H1 (cell line): ENCODE measurements at regions not wholly inside any gene's neighbourhood (a gene's known extent, or its start where the extent isn't known, plus 50 kb on each side); places are given as distances from the start of the nearest gene placed in this dataset.

Source experiments
- CTCF ChIA-PET: fragments of 300-600 bp; sonication (Branson Sonifier 250); formaldehyde crosslinking; loops from one replicate; lab custom pipeline; 2021; ENCODE audit not compliant: partially characterized antibody; lab: Charles Lee
- POLR2A ChIA-PET: fragments of 300-600 bp; sonication (Branson Sonifier 250); formaldehyde crosslinking; loops from one replicate; lab custom pipeline; 2021; ENCODE audit warnings: inconsistent platforms; ENCODE audit not compliant: partially characterized antibody; lab: Charles Lee
- DNase-seq, 2 experiments: peaks; one replicate each; pipeline versions ENCODE4 v3.0.0 to v3.0.0-alpha.2; 2010 to 2022; ENCODE audit warnings: low spot score in 2 of 2, low read depth in 1 of 2, mixed read lengths in 1 of 2
- FAIRE-seq: peaks from 2 replicates; lab custom pipeline; 2011; peaks lifted over from hg19 to GRCh38; lab: Jason Lieb, UNC
- H2AFZ ChIP-seq: 2 replicates; pipeline ENCODE4 v1.8.1; 2012; ENCODE audit warnings: low read length, inconsistent platforms
- H2AK5ac ChIP-seq: 2 replicates; pipeline ENCODE4 v1.6.1; 2013; ENCODE audit warnings: low read depth, low read length
- H2BK120ac ChIP-seq: replicated peaks from 2 replicates; pipeline ENCODE3; 2013; ENCODE audit warnings: low read depth, low read length, inconsistent platforms
- H2BK12ac ChIP-seq: 2 replicates; pipeline ENCODE4 v1.6.1; 2013; ENCODE audit warnings: low read depth, low read length
- H2BK15ac ChIP-seq: 2 replicates; pipeline ENCODE4 v1.6.1; 2013; ENCODE audit warnings: low read length
- H2BK20ac ChIP-seq: 2 replicates; pipeline ENCODE4 v1.6.1; 2013; ENCODE audit warnings: low read length
- H2BK5ac ChIP-seq: 2 replicates; pipeline ENCODE4 v1.6.1; 2013; ENCODE audit warnings: low read depth, low read length
- H3K14ac ChIP-seq: 2 replicates; pipeline ENCODE4 v1.6.1; 2013; ENCODE audit warnings: inconsistent platforms; ENCODE audit not compliant: insufficient read length
- H3K18ac ChIP-seq: 2 replicates; pipeline ENCODE4 v1.6.1; 2013; ENCODE audit warnings: low read length; ENCODE audit errors: extremely low read depth
- H3K23ac ChIP-seq: 2 replicates; pipeline ENCODE4 v1.6.1; 2013; ENCODE audit warnings: inconsistent platforms; ENCODE audit not compliant: insufficient read length
- H3K23me2 ChIP-seq: 2 replicates; pipeline ENCODE4 v1.6.1; 2013; ENCODE audit warnings: low read depth, low read length
- H3K27ac ChIP-seq: 2 replicates; pipeline ENCODE4 v1.6.1; 2011; ENCODE audit warnings: low read depth, low read length, inconsistent platforms
- H3K27me3 ChIP-seq, 4 experiments: replicated peaks in 1 of 4; 1 replicate in 1 of 4; 2 replicates in 3 of 4; pipeline versions ENCODE4 v1.6.1 to v1.8.1; 2011 to 2013; ENCODE audit warnings: low read length in 3 of 4, mild to moderate bottlenecking in 3 of 4, inconsistent platforms in 2 of 4, mixed read lengths in 2 of 4, moderate library complexity in 1 of 4; ENCODE audit not compliant: control insufficient read depth in 3 of 4, insufficient read depth in 3 of 4; ENCODE audit errors: extremely low read depth in 1 of 4
- H3K36me3 ChIP-seq, 4 experiments: 2 replicates each; pipeline versions ENCODE4 v1.6.1 to v1.8.1; 2011 to 2013; ENCODE audit warnings: mild to moderate bottlenecking in 4 of 4, low read length in 3 of 4, moderate library complexity in 2 of 4, control low read depth in 1 of 4, inconsistent platforms in 1 of 4; ENCODE audit not compliant: insufficient read depth in 4 of 4, control insufficient read depth in 2 of 4
- H3K4ac ChIP-seq: replicated peaks from 2 replicates; pipeline ENCODE3; 2013; ENCODE audit warnings: low read length, low read depth, mixed read lengths, inconsistent platforms; ENCODE audit not compliant: insufficient read length
- H3K4me1 ChIP-seq, 4 experiments: replicated peaks in 1 of 4; 1 replicate in 1 of 4; 2 replicates in 3 of 4; pipeline versions ENCODE4 v1.6.1 to v1.8.1; 2011 to 2013; ENCODE audit warnings: low read length in 3 of 4, inconsistent platforms in 2 of 4, mixed read lengths in 1 of 4; ENCODE audit not compliant: insufficient read depth in 4 of 4, control insufficient read depth in 3 of 4
- H3K4me2 ChIP-seq, 2 experiments: 2 replicates each; pipeline versions ENCODE4 v1.6.1 to v1.8.1; 2011 to 2013; ENCODE audit warnings: low read depth in 2 of 2, low read length in 2 of 2, control low read depth in 1 of 2, inconsistent platforms in 1 of 2, mild to moderate bottlenecking in 1 of 2; ENCODE audit not compliant: insufficient read depth in 1 of 2
- H3K4me3 ChIP-seq, 4 experiments: fragments of 200-600, 300-600 bp in 1 of 4; sonication (generic), shearing (Covaris generic), sonication (Bioruptor Twin) in 1 of 4; 2 replicates each; pipeline versions ENCODE4 v1.5.1 to v1.8.1; 2011 to 2016; ENCODE audit warnings: low read length in 4 of 4, low read depth in 3 of 4, control low read depth in 2 of 4, inconsistent platforms in 2 of 4, mild to moderate bottlenecking in 2 of 4, mixed read lengths in 1 of 4, moderate library complexity in 1 of 4; ENCODE audit not compliant: insufficient read depth in 2 of 4; ENCODE audit errors: extremely low read depth in 1 of 4
- H3K56ac ChIP-seq: replicated peaks from 2 replicates; pipeline ENCODE3; 2013; ENCODE audit warnings: low read depth, mild to moderate bottlenecking, mixed read lengths, low read length, inconsistent platforms; ENCODE audit not compliant: insufficient read length
- H3K79me1 ChIP-seq: 2 replicates; pipeline ENCODE4 v1.6.1; 2013; ENCODE audit warnings: low read depth, low read length, control low read depth
- H3K79me2 ChIP-seq, 2 experiments: 2 replicates each; pipeline versions ENCODE4 v1.6.1 to v1.8.1; 2012 to 2013; ENCODE audit warnings: low read length in 2 of 2, mild to moderate bottlenecking in 2 of 2, inconsistent platforms in 1 of 2; ENCODE audit not compliant: insufficient read depth in 2 of 2, control insufficient read depth in 1 of 2
- H3K9ac ChIP-seq, 4 experiments: replicated peaks in 1 of 4; 1 replicate in 1 of 4; 2 replicates in 3 of 4; pipeline versions ENCODE4 v1.6.1 to v1.8.1; 2011 to 2013; ENCODE audit warnings: low read depth in 3 of 4, low read length in 3 of 4, control low read depth in 2 of 4, mild to moderate bottlenecking in 2 of 4, moderate library complexity in 2 of 4, inconsistent platforms in 1 of 4; ENCODE audit errors: extremely low read depth in 1 of 4
- H3K9me3 ChIP-seq, 2 experiments: 2 replicates each; pipeline versions ENCODE4 v1.6.1 to v1.8.1; 2012 to 2013; ENCODE audit warnings: mild to moderate bottlenecking in 2 of 2, moderate library complexity in 2 of 2, control low read depth in 1 of 2, inconsistent platforms in 1 of 2, low read depth in 1 of 2, low read length in 1 of 2, mixed read lengths in 1 of 2; ENCODE audit not compliant: insufficient read depth in 2 of 2
- H4K20me1 ChIP-seq, 2 experiments: replicated peaks in 1 of 2; 2 replicates each; pipeline versions ENCODE3 to v1.8.1; 2011 to 2013; ENCODE audit warnings: inconsistent platforms in 2 of 2, low read length in 2 of 2, mild to moderate bottlenecking in 1 of 2; ENCODE audit not compliant: insufficient read depth in 2 of 2, control insufficient read depth in 1 of 2
- H4K5ac ChIP-seq: 2 replicates; pipeline ENCODE4 v1.6.1; 2013; ENCODE audit warnings: low read length, low read depth, mixed read lengths, inconsistent platforms; ENCODE audit not compliant: insufficient read length
- H4K8ac ChIP-seq: 2 replicates; pipeline ENCODE4 v1.8.0; 2013; ENCODE audit warnings: mild to moderate bottlenecking, moderate library complexity, low read length, inconsistent platforms; ENCODE audit not compliant: insufficient read depth; ENCODE audit errors: extremely low read depth
- H4K91ac ChIP-seq: replicated peaks from 2 replicates; pipeline ENCODE3; 2013; ENCODE audit warnings: low read length, mixed read lengths, inconsistent platforms; ENCODE audit not compliant: insufficient read length
- BACH1 ChIP-seq: IDR thresholded peaks from 2 replicates; pipeline ENCODE4 v1.6.1; 2012; ENCODE audit warnings: low read length, improper control_type of control experiment
- E2F6 ChIP-seq: IDR thresholded peaks from 2 replicates; pipeline ENCODE4 v1.6.1; 2012; ENCODE audit warnings: inconsistent platforms
- GTF2F1 ChIP-seq: IDR thresholded peaks from 2 replicates; pipeline ENCODE4 v1.6.1; 2012; ENCODE audit warnings: low read depth, low read length, improper control_type of control experiment, borderline replicate concordance
- JUND ChIP-seq: IDR thresholded peaks from 2 replicates; pipeline ENCODE4 v1.6.1; 2011; ENCODE audit warnings: mild to moderate bottlenecking, improper control_type of control experiment, low read length
- KDM1A ChIP-seq: fragments of 200-600, 300-600 bp; sonication (generic); IDR thresholded peaks from 2 replicates; pipeline ENCODE4 v1.7.1; 2016; ENCODE audit warnings: mild to moderate bottlenecking, low read length, borderline replicate concordance
- KDM5A ChIP-seq: fragments of 200-600 bp; IDR thresholded peaks from 2 replicates; pipeline ENCODE4 v1.7.1; 2012; ENCODE audit warnings: mild to moderate bottlenecking, low read length, inconsistent platforms, mixed read lengths
- MAX ChIP-seq: IDR thresholded peaks from 2 replicates; pipeline ENCODE4 v1.6.1; 2012; ENCODE audit warnings: inconsistent platforms
- RNF2 ChIP-seq: fragments of 200-900, 300-1000 bp; sonication (generic); IDR thresholded peaks from 2 replicates; pipeline ENCODE4 v1.7.1; 2016; ENCODE audit warnings: borderline replicate concordance, low read depth, mild to moderate bottlenecking, antibody characterized with exemption, low read length; ENCODE audit not compliant: poor library complexity, severe bottlenecking; ENCODE audit errors: missing control alignments
- SAP30 ChIP-seq: fragments of 300-600 bp; sonication (generic); IDR thresholded peaks from 2 replicates; pipeline ENCODE4 v1.7.1; 2012; ENCODE audit warnings: low read length, moderate library complexity, mild to moderate bottlenecking, inconsistent platforms; ENCODE audit not compliant: insufficient read depth, insufficient replicate concordance
- SP2 ChIP-seq: IDR thresholded peaks from 2 replicates; pipeline ENCODE4 v1.6.1; 2012; ENCODE audit warnings: mild to moderate bottlenecking, low read length, inconsistent platforms
- SP4 ChIP-seq: IDR thresholded peaks from 2 replicates; pipeline ENCODE4 v1.6.1; 2012; ENCODE audit warnings: low read length, inconsistent platforms
- TBP ChIP-seq: IDR thresholded peaks from 2 replicates; pipeline ENCODE4 v1.6.1; 2011; ENCODE audit warnings: low read depth, low read length, improper control_type of control experiment
- TEAD4 ChIP-seq: IDR thresholded peaks from 2 replicates; pipeline ENCODE4 v1.6.1; 2012; ENCODE audit warnings: low read depth, low read length, inconsistent platforms, mixed read lengths
- ZNF274 ChIP-seq: IDR thresholded peaks from 2 replicates; pipeline ENCODE4 v1.7.0; 2012; ENCODE audit warnings: low read length, borderline replicate concordance; ENCODE audit errors: extremely low read depth
- WGBS, 2 experiments: shearing (Covaris generic) in 1 of 2; methylation state at CpG; one replicate each; pipeline versions ENCODE4 v1.1.6 to v1.1.7; 2013 to 2015; ENCODE audit warnings: low lambda C conversion rate in 2 of 2, mixed read lengths in 2 of 2, inconsistent platforms in 1 of 2, low coverage in 1 of 2, missing lambda C conversion rate in 1 of 2; ENCODE audit not compliant: insufficient replicate concordance in 2 of 2, insufficient coverage in 1 of 2, insufficient read length in 1 of 2; ENCODE audit errors: extremely low coverage in 1 of 2, missing lambda C conversion rate in 1 of 2; 5-methylcytosine and 5-hydroxymethylcytosine counted together

DNA sequence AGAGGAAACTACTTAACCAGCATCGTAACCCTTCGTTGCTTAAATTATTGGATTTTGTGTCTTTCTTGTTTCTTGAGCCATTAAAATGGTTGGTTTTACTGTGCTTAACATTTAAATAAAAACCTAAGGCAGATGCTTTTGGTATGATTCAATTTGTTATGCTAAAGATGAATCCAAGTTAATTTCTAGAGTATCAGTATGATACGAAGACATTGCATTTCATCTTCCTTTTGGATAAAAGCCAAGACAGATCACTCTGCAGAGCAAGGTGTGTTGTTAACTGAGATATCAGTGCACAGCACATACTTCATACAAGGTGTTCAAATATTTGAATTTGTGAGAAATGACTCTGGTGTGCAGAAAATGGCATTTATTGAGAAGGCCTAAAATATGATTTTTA lies 480.5 kb downstream of the PCNX1 start:
- WGBS, 2 experiments = 91% methylated on average over 3 of the region's 3 CpGs; no CpG with 5 or more reads in 1 of the 2 experiments
- Histone ChIP-seq H3K36me3 (no peaks in the 10 kb centered on the region), H3K18ac (no peak overlapping the region), H3K9ac (no peak overlapping the region), H4K91ac (no peak overlapping the region), H3K27ac (no peak overlapping the region), H3K14ac (no peak overlapping the region), H2AK5ac (no peak overlapping the region), H2BK15ac (no peak overlapping the region), H3K9me3 (no peaks in the 10 kb centered on the region), H3K4me2 (no peak overlapping the region), H2AFZ (no peak overlapping the region), H3K4me1 (0 out of 7 replicates have a peak, but pooled peaks cover 0 to 2% (median 0%) of the 10 kb centered on the region in 4 experiments), H2BK20ac (no peak overlapping the region), H3K23me2 (no peaks in the 10 kb centered on the region), H3K4ac (no peak overlapping the region), H3K27me3 (no peaks in the 10 kb centered on the region), H4K8ac (no peak overlapping the region), H2BK120ac (no peak overlapping the region), H4K20me1 (peaks cover 0 to 2% of the 10 kb centered on the region in 2 experiments), H4K5ac (no peak overlapping the region), H2BK5ac (no peak overlapping the region), H3K4me3 (no peak overlapping the region), H3K23ac (no peak overlapping the region), H3K56ac (no peak overlapping the region), H3K79me1 (no peaks in the 10 kb centered on the region; the same call in 1 of the 2 replicates), H3K79me2 (peaks cover 0 to 82% of the 10 kb centered on the region in 2 experiments; a peak in 2 of 4 replicates), H2BK12ac (no peak overlapping the region)
- ChIA-PET POLR2A (no interaction called here), CTCF (interaction anchor here (0.9 kb wide), 1 partner anchor 11 kb away, joined by 3 read pairs; no protein-coding TSS in a partner anchor)
- DNase-seq = no peak
- FAIRE-seq = no peak
- TF ChIP-seq SP2 = no peak
- no peak for TF ChIP-seq RNF2
- TF ChIP-seq SAP30 = no peak
- no peak for TF ChIP-seq MAX
- no peak for TF ChIP-seq KDM1A
- no peak for TF ChIP-seq ZNF274
- TF ChIP-seq SP4 = no peak
- no peak for TF ChIP-seq JUND
- TF ChIP-seq KDM5A = no peak
- TF ChIP-seq TEAD4 = no peak
- TF ChIP-seq TBP = no peak
- no peak for TF ChIP-seq GTF2F1
- no peak for TF ChIP-seq BACH1
- TF ChIP-seq E2F6 = no peak
